ENCODE measurements at regions not wholly inside any gene's neighbourhood (a gene's known extent, or its start where the extent isn't known, plus 50 kb on each side); places are given as distances from the start of the nearest gene placed in this dataset.

GRCh38 chr13:44274771-44275205, 98.8 kb upstream of the SERP2 start:
- DNase-seq (ENCODE audit: low read depth), result no peak

- no peak for DNase-seq (ENCODE audit: low read depth)
Observed at GRCh38 chr13:44275381-44275780, 98.2 kb upstream of the SERP2 start.

GRCh38 chr13:44276061-44276460, 97.6 kb upstream of the SERP2 start:
- DNase-seq (ENCODE audit: low read depth), result no peak

- no peak for DNase-seq (ENCODE audit: low read depth)
Observed at GRCh38 chr13:44277459-44277858, 96.2 kb upstream of the SERP2 start.

- no peak for DNase-seq (ENCODE audit: low read depth)
Observed at GRCh38 chr13:44278166-44278565, 95.5 kb upstream of the SERP2 start.

- no peak for DNase-seq (ENCODE audit: low read depth)
Observed at GRCh38 chr13:44280456-44280855, 93.2 kb upstream of the SERP2 start.

GRCh38 chr13:44281252-44282000, 92.2 kb upstream of the SERP2 start:
- no peak for DNase-seq (ENCODE audit: low read depth)

GRCh38 chr13:44283600-44283999, 90.0 kb upstream of the SERP2 start:
- no peak for DNase-seq (ENCODE audit: low read depth)

GRCh38 chr13:44287958-44288357, 85.7 kb upstream of the SERP2 start:
- no peak for DNase-seq (ENCODE audit: low read depth)

GRCh38 chr13:44292545-44292944, 81.1 kb upstream of the SERP2 start:
- no peak for DNase-seq (ENCODE audit: low read depth)

GRCh38 chr13:44293374-44293773, 80.2 kb upstream of the SERP2 start:
- DNase-seq (ENCODE audit: low read depth), result no peak

- DNase-seq (ENCODE audit: low read depth), result no peak
Observed at GRCh38 chr13:44293908-44294735, 79.5 kb upstream of the SERP2 start.

GRCh38 chr13:44294876-44295275, 78.7 kb upstream of the SERP2 start:
- no peak for DNase-seq (ENCODE audit: low read depth)

GRCh38 chr13:44296856-44297255, 76.8 kb upstream of the SERP2 start:
- no peak for DNase-seq (ENCODE audit: low read depth)

- no peak for DNase-seq (ENCODE audit: low read depth)
Observed at GRCh38 chr13:44298314-44298713, 75.3 kb upstream of the SERP2 start.

GRCh38 chr13:44299152-44299943, 74.3 kb upstream of the SERP2 start:
- DNase-seq (ENCODE audit: low read depth), result no peak

- no peak for DNase-seq (ENCODE audit: low read depth)
Observed at GRCh38 chr13:44300895-44301638, 72.6 kb upstream of the SERP2 start.

GRCh38 chr13:44301639-44302015, 72.0 kb upstream of the SERP2 start:
- DNase-seq (ENCODE audit: low read depth), result no peak

- DNase-seq (ENCODE audit: low read depth), result no peak
Observed at GRCh38 chr13:44302233-44302632, 71.4 kb upstream of the SERP2 start.

GRCh38 chr13:44302940-44303575, 70.6 kb upstream of the SERP2 start:
- DNase-seq (ENCODE audit: low read depth), result no peak

GRCh38 chr13:44303681-44304432, 69.8 kb upstream of the SERP2 start:
- no peak for DNase-seq (ENCODE audit: low read depth)

Measured in stimulated activated CD8-positive, alpha-beta memory T cell treated with anti-CD3 and anti-CD28 coated beads, Interleukin-4, amount 100 ng/mL, for 24 hours (primary cell).